LNCaP clone FGC (cell line): ENCODE measurements at regions not wholly inside any gene's neighbourhood (a gene's known extent, or its start where the extent isn't known, plus 50 kb on each side); places are given as distances from the start of the nearest gene placed in this dataset.
"Not testable (repeated sequence)": the region's sequence is repeated elsewhere in the genome, so short reads cannot be mapped to it uniquely, and the experiment has no call there.

Experiments used
- DNase-seq: peaks from one replicate; pipeline ENCODE4 v3.0.0-alpha.2; 2011; ENCODE audit warnings: low read depth
- H3K4me3 ChIP-seq: 2 replicates; pipeline ENCODE4 v1.5.1; 2011; ENCODE audit warnings: mild to moderate bottlenecking, low read depth, low read length, control low read depth
- CTCF ChIP-seq: IDR thresholded peaks from 2 replicates; pipeline ENCODE4 v1.5.1; 2012; ENCODE audit warnings: mild to moderate bottlenecking; ENCODE audit not compliant: control insufficient read depth, insufficient read depth; ENCODE audit errors: extremely low read depth

- no peak for TF ChIP-seq CTCF
- H3K4me3 ChIP-seq: no peak overlapping the region
- DNase-seq: no peak
Measured at GRCh38 chr6:11315743-11316437, 83.4 kb upstream of the NEDD9 start.

- no peak for TF ChIP-seq CTCF
- no peak for DNase-seq
Measured at GRCh38 chr6:11313207-11313606, 80.7 kb upstream of the NEDD9 start.

GRCh38 chr6:11311970-11312369 is 79.5 kb upstream of the NEDD9 start:
- DNase-seq: no peak
- TF ChIP-seq CTCF: no peak
- H3K4me3 ChIP-seq: no peak overlapping the region

More at GRCh38 chr6:11313207-11313606, 80.7 kb upstream of the NEDD9 start:
- H3K4me3 ChIP-seq: no peak overlapping the region

- H3K4me3 ChIP-seq: no peak overlapping the region
- no peak; the same call in 1 of the 2 replicates for TF ChIP-seq CTCF
- DNase-seq: no peak
Measured at GRCh38 chr6:11309947-11310665, 77.6 kb upstream of the NEDD9 start.

GRCh38 chr6:11307226-11307625 is 74.8 kb upstream of the NEDD9 start:
- no peak for DNase-seq

GRCh38 chr6:11304946-11305345 is 72.5 kb upstream of the NEDD9 start:
- DNase-seq: peak; percentile 61
- TF ChIP-seq CTCF: no peak
- no peak overlapping the region for H3K4me3 ChIP-seq

More at GRCh38 chr6:11307226-11307625, 74.8 kb upstream of the NEDD9 start:
- no peak for TF ChIP-seq CTCF
- H3K4me3 ChIP-seq: no peak overlapping the region

GRCh38 chr6:11299876-11300428 is 67.5 kb upstream of the NEDD9 start:
- DNase-seq, H3K4me3 ChIP-seq: not testable (repeated sequence)

- H3K4me3 ChIP-seq, DNase-seq: not testable (repeated sequence)
Measured at GRCh38 chr6:11299421-11299784, 66.9 kb upstream of the NEDD9 start.
